IMR-90 (cell line): ENCODE measurements at regions not wholly inside any gene's neighbourhood (a gene's known extent, or its start where the extent isn't known, plus 50 kb on each side); places are given as distances from the start of the nearest gene placed in this dataset.

Experiments used
- ATAC-seq: fragments of 200-7000 bp; cut with Tn5 transposase; 2 replicates; pipeline ENCODE4 v1.9.1; 2020; ENCODE audit warnings: low read depth, mild to moderate bottlenecking, moderate library complexity
- BruUV-seq: library from RNA; stranded (reverse); fragments of 400-500 nt; replicated peaks from 2 replicates; lab custom pipeline; 2021; lab: Mats Ljungman, UMichigan
- CTCF ChIA-PET: fragments of 300-600 bp; formaldehyde crosslinking; extraction: SDS; loops from one replicate; lab custom pipeline; 2021; ENCODE audit warnings: antibody characterized with exemption; lab: Yijun Ruan, JAX
- POLR2A ChIA-PET: fragments of 300-600 bp; sonication (Branson Sonifier 250); formaldehyde crosslinking; loops from one replicate; lab custom pipeline; 2022; ENCODE audit warnings: antibody characterized with exemption; ENCODE audit not compliant: unreplicated experiment; lab: Charles Lee
- DNase-seq: peaks from one replicate; pipeline ENCODE4 v3.0.0; 2013
- H2AFZ ChIP-seq: replicated peaks from 2 replicates; pipeline ENCODE3; 2013; ENCODE audit warnings: low read length, mild to moderate bottlenecking; ENCODE audit not compliant: poor library complexity
- H2AK5ac ChIP-seq: 2 replicates; pipeline ENCODE4 v1.6.1; 2013; ENCODE audit warnings: low read depth, low read length, inconsistent platforms
- H2AK9ac ChIP-seq: replicated peaks from 2 replicates; pipeline ENCODE3; 2013; ENCODE audit warnings: mild to moderate bottlenecking, low read depth, low read length, moderate library complexity; ENCODE audit not compliant: poor library complexity
- H2BK120ac ChIP-seq: 2 replicates; pipeline ENCODE4 v1.6.1; 2013; ENCODE audit warnings: low read depth, low read length, inconsistent platforms
- H2BK15ac ChIP-seq: 3 replicates; pipeline ENCODE4 v1.6.1; 2013; ENCODE audit warnings: low read depth, low read length, inconsistent platforms
- H2BK20ac ChIP-seq: 2 replicates; pipeline ENCODE4 v1.6.1; 2013; ENCODE audit warnings: low read depth, mild to moderate bottlenecking, inconsistent platforms, low read length, moderate library complexity
- H2BK5ac ChIP-seq: 2 replicates; pipeline ENCODE4 v1.6.1; 2013; ENCODE audit warnings: mild to moderate bottlenecking, low read depth, low read length, inconsistent platforms; ENCODE audit not compliant: poor library complexity, severe bottlenecking
- H3K14ac ChIP-seq: replicated peaks from 2 replicates; pipeline ENCODE4 v1.6.1; 2013; ENCODE audit warnings: low read depth, low read length, inconsistent platforms
- H3K18ac ChIP-seq: 2 replicates; pipeline ENCODE4 v1.6.1; 2013; ENCODE audit warnings: low read depth, low read length, control low read depth
- H3K23ac ChIP-seq: 2 replicates; pipeline ENCODE4 v1.6.1; 2013; ENCODE audit warnings: low read depth, low read length, inconsistent platforms
- H3K27ac ChIP-seq: 2 replicates; pipeline ENCODE4 v1.5.1; 2013; ENCODE audit warnings: mild to moderate bottlenecking, control low read depth, low read length; ENCODE audit not compliant: insufficient read depth
- H3K27me3 ChIP-seq: 2 replicates; pipeline ENCODE4 v1.6.1; 2013; ENCODE audit warnings: low read length; ENCODE audit not compliant: control insufficient read depth, insufficient read depth
- H3K36me3 ChIP-seq: 2 replicates; pipeline ENCODE4 v1.6.1; 2013; ENCODE audit warnings: low read length, mixed read lengths; ENCODE audit not compliant: control insufficient read depth, insufficient read depth
- H3K4ac ChIP-seq: 2 replicates; pipeline ENCODE4 v1.6.1; 2013; ENCODE audit warnings: low read depth, low read length, inconsistent platforms
- H3K4me1 ChIP-seq: 2 replicates; pipeline ENCODE4 v1.6.1; 2013; ENCODE audit warnings: low read length, mixed read lengths; ENCODE audit not compliant: control insufficient read depth, insufficient read depth
- H3K4me2 ChIP-seq: 2 replicates; pipeline ENCODE4 v1.6.1; 2013; ENCODE audit warnings: low read depth, mild to moderate bottlenecking, control low read depth, low read length, moderate library complexity
- H3K4me3 ChIP-seq: 2 replicates; pipeline ENCODE4 v1.5.1; 2013; ENCODE audit warnings: low read depth, mild to moderate bottlenecking, control low read depth, low read length, moderate library complexity; ENCODE audit not compliant: insufficient read depth
- H3K56ac ChIP-seq: 2 replicates; pipeline ENCODE4 v1.6.1; 2013; ENCODE audit warnings: low read length, inconsistent platforms; ENCODE audit not compliant: insufficient read depth; ENCODE audit errors: extremely low read depth
- H3K79me1 ChIP-seq, 2 experiments: 2 replicates each; pipeline ENCODE4 v1.6.1; 2013; ENCODE audit warnings: low read length in 2 of 2, inconsistent platforms in 1 of 2, low read depth in 1 of 2
- H3K9ac ChIP-seq: 2 replicates; pipeline ENCODE4 v1.6.1; 2013; ENCODE audit warnings: low read depth, low read length, control low read depth
- H3K9me1 ChIP-seq: 2 replicates; pipeline ENCODE4 v1.6.1; 2013; ENCODE audit warnings: low read length, inconsistent platforms; ENCODE audit not compliant: insufficient read depth
- H3K9me3 ChIP-seq: 2 replicates; pipeline ENCODE4 v1.6.1; 2013; ENCODE audit warnings: low read length; ENCODE audit not compliant: control insufficient read depth, insufficient read depth
- H4K20me1 ChIP-seq: 2 replicates; pipeline ENCODE4 v1.6.1; 2013; ENCODE audit warnings: low read length, inconsistent platforms; ENCODE audit not compliant: insufficient read depth
- H4K5ac ChIP-seq: 2 replicates; pipeline ENCODE4 v1.6.1; 2013; ENCODE audit warnings: mild to moderate bottlenecking, low read depth, low read length, control low read depth
- H4K8ac ChIP-seq, 2 experiments: 2 replicates each; pipeline ENCODE4 v1.6.1; 2013; ENCODE audit warnings: low read depth in 2 of 2, low read length in 2 of 2, control low read depth in 1 of 2, inconsistent platforms in 1 of 2
- H4K91ac ChIP-seq: 2 replicates; pipeline ENCODE4 v1.6.1; 2013; ENCODE audit warnings: low read depth, low read length, inconsistent platforms; ENCODE audit not compliant: insufficient read depth
- BHLHE40 ChIP-seq: fragments of 150-350 bp; IDR thresholded peaks from 2 replicates; pipeline ENCODE4 v1.6.1; 2016; ENCODE audit warnings: mild to moderate bottlenecking, low read depth, low read length
- CEBPB ChIP-seq: IDR thresholded peaks from 2 replicates; pipeline ENCODE4 v1.6.1; 2012; ENCODE audit warnings: low read depth, low read length, improper control_type of control experiment
- CHD1 ChIP-seq: IDR thresholded peaks from 2 replicates; pipeline ENCODE4 v1.6.1; 2012; ENCODE audit warnings: low read depth, low read length, improper control_type of control experiment
- CTCF ChIP-seq: conservative IDR thresholded peaks from 2 replicates; pipeline ENCODE4 v1.5.1; 2012; ENCODE audit warnings: mild to moderate bottlenecking, low read depth, low read length, improper control_type of control experiment
- ELK1 ChIP-seq: fragments of 150-350 bp; IDR thresholded peaks from 2 replicates; pipeline ENCODE4 v1.6.1; 2016; ENCODE audit warnings: low read depth, mild to moderate bottlenecking, low read length, moderate library complexity, borderline replicate concordance
- FOS ChIP-seq: fragments of 150-350 bp; IDR thresholded peaks from 2 replicates; pipeline ENCODE4 v1.6.1; 2016; ENCODE audit warnings: low read depth, low read length
- MAFK ChIP-seq: IDR thresholded peaks from 2 replicates; pipeline ENCODE4 v1.6.1; 2012; ENCODE audit warnings: low read depth, low read length, improper control_type of control experiment
- MAZ ChIP-seq: IDR thresholded peaks from 2 replicates; pipeline ENCODE4 v1.6.1; 2012; ENCODE audit warnings: low read depth, mild to moderate bottlenecking, low read length, improper control_type of control experiment, moderate library complexity, borderline replicate concordance
- MXI1 ChIP-seq: IDR thresholded peaks from 2 replicates; pipeline ENCODE4 v1.6.1; 2012; ENCODE audit warnings: low read depth, mild to moderate bottlenecking, low read length, moderate library complexity, borderline replicate concordance
- NFE2L2 ChIP-seq: fragments of 150-350 bp; IDR thresholded peaks from 2 replicates; pipeline ENCODE4 v1.6.1; 2016; ENCODE audit warnings: low read depth, mild to moderate bottlenecking, low read length
- POLR2A ChIP-seq: IDR thresholded peaks from 2 replicates; pipeline ENCODE4 v1.6.1; 2012; ENCODE audit warnings: mild to moderate bottlenecking, low read depth, low read length
- RAD21 ChIP-seq: IDR thresholded peaks from 2 replicates; pipeline ENCODE4 v1.6.1; 2012; ENCODE audit warnings: low read length, improper control_type of control experiment
- RCOR1 ChIP-seq: IDR thresholded peaks from 2 replicates; pipeline ENCODE4 v1.6.1; 2012; ENCODE audit warnings: mild to moderate bottlenecking, low read length, improper control_type of control experiment; ENCODE audit not compliant: insufficient replicate concordance
- RFX5 ChIP-seq: IDR thresholded peaks from 2 replicates; pipeline ENCODE4 v1.8.0; 2012; ENCODE audit warnings: low read depth, mild to moderate bottlenecking, low read length, moderate library complexity
- SMC3 ChIP-seq: fragments of 150-350 bp; IDR thresholded peaks from 2 replicates; pipeline ENCODE4 v1.6.1; 2016; ENCODE audit warnings: low read depth, mild to moderate bottlenecking, antibody characterized with exemption, low read length, moderate library complexity
- USF2 ChIP-seq: fragments of 150-350 bp; IDR thresholded peaks from 2 replicates; pipeline ENCODE4 v1.6.1; 2017; ENCODE audit warnings: mild to moderate bottlenecking, antibody characterized with exemption, low read length, low read depth
- WGBS, 2 experiments: methylation state at CpG; one replicate each; pipeline versions ENCODE4 v1.1.5 to v1.1.7; 2013; ENCODE audit warnings: missing lambda C conversion rate in 2 of 2; ENCODE audit not compliant: insufficient read length in 1 of 2; ENCODE audit errors: extremely low coverage in 2 of 2; 5-methylcytosine and 5-hydroxymethylcytosine counted together
- dilution Hi-C: fragments of 300-500 bp; cut with HindIII; formaldehyde crosslinking; loops from one replicate; pipeline ENCODE4 v1.14.3; 2018; ENCODE audit warnings: low sequenced_read_pairs; ENCODE audit not compliant: unreplicated experiment
- in situ Hi-C: fragments of 300-500 bp; cut with MboI; formaldehyde crosslinking; loops from 3 replicates; pipeline ENCODE4 v1.14.3; 2019; ENCODE audit warnings: low sequenced_read_pairs, inconsistent platforms, mixed read lengths
- intact Hi-C: fragments of 100-400 bp; cut with micrococcal nuclease; formaldehyde crosslinking; loops from 2 replicates; pipeline ENCODE4 v1.10.0; 2022

GRCh38 chr9:87099407-87099806 lies 152.1 kb upstream of the GAS1 start:
- BruUV-seq: no TSS peak
- H2BK5ac ChIP-seq: no peak overlapping the region
- ChIA-PET POLR2A (no interaction called here), CTCF (interaction anchor here (1.1 kb wide), 1 partner anchor 11 kb away, joined by 3 read pairs; no protein-coding TSS in a partner anchor)
- H2BK15ac ChIP-seq: no peak overlapping the region
- no peak overlapping the region for H2AK9ac ChIP-seq
- no peaks in the 10 kb centered on the region for H3K27me3 ChIP-seq
- H3K9ac ChIP-seq: no peak overlapping the region
- no peaks in the 10 kb centered on the region for H3K36me3 ChIP-seq
- H2BK120ac ChIP-seq: no peak overlapping the region
- H4K5ac ChIP-seq: no peak overlapping the region
- DNase-seq (no peak), ATAC-seq (no peak)
- no peak overlapping the region for H3K23ac ChIP-seq
- intact Hi-C loops (no loop called here), dilution Hi-C loops (no loop called here), in situ Hi-C loops (no loop called here)
- no peak overlapping the region for H2BK20ac ChIP-seq
- no peak overlapping the region for H4K91ac ChIP-seq
- no peak overlapping the region for H3K4me2 ChIP-seq
- WGBS, 2 experiments: no CpG with 5 or more reads among the region's 1 CpG
- no peak overlapping the region for H3K4me3 ChIP-seq
- peaks cover 2% of the 10 kb centered on the region for H3K4me1 ChIP-seq
- no peak overlapping the region for H3K18ac ChIP-seq
- no peak for TF ChIP-seq RFX5
- TF ChIP-seq USF2: no peak
- TF ChIP-seq RAD21: no peak
- no peak for TF ChIP-seq BHLHE40
- no peak for TF ChIP-seq FOS
- TF ChIP-seq MAZ: no peak
- no peak for TF ChIP-seq MXI1
- TF ChIP-seq POLR2A: no peak
- no peak for TF ChIP-seq ELK1
- TF ChIP-seq MAFK: no peak
- TF ChIP-seq SMC3: no peak
- TF ChIP-seq NFE2L2: no peak
- TF ChIP-seq RCOR1: no peak
- TF ChIP-seq CEBPB: no peak
- TF ChIP-seq CHD1: no peak
- no peak for TF ChIP-seq CTCF
- H3K14ac ChIP-seq: no peak overlapping the region
- no peak overlapping the region for H3K4ac ChIP-seq
- no peaks in the 10 kb centered on the region for H4K20me1 ChIP-seq
- H3K56ac ChIP-seq: no peak overlapping the region
- H2AK5ac ChIP-seq: no peak overlapping the region
- H3K9me3 ChIP-seq: no peaks in the 10 kb centered on the region
- no peaks in the 10 kb centered on the region for H3K9me1 ChIP-seq
- H3K79me1 ChIP-seq: no peaks in the 10 kb centered on the region
- no peak overlapping the region for H4K8ac ChIP-seq
- H2AFZ ChIP-seq: no peak overlapping the region
- no peak overlapping the region for H3K27ac ChIP-seq
